ENCODE measurements at regions not wholly inside any gene's neighbourhood (a gene's known extent, or its start where the extent isn't known, plus 50 kb on each side); places are given as distances from the start of the nearest gene placed in this dataset.

- no peak for DNase-seq (ENCODE audit: low spot score in 2 of 2)
- Histone ChIP-seq H3K27ac (peak overlapping the region; percentile 17), H3K27me3 (no peaks in the 10 kb centered on the region), H3K4me1 (peaks cover 26% of the 10 kb centered on the region), H3K9me3 (no peaks in the 10 kb centered on the region), H3K4me3 (no peak overlapping the region), H3K36me3 (no peaks in the 10 kb centered on the region)
- TF ChIP-seq EP300 (IDR thresholded peaks at IDR 0.05), result no peak
- no peak for TF ChIP-seq POLR2A (IDR thresholded peaks at IDR 0.05)
- TF ChIP-seq CTCF (IDR thresholded peaks at IDR 0.05), result no peak
- no peak for TF ChIP-seq POLR2AphosphoS5 (IDR thresholded peaks at IDR 0.05)
- 47% methylated on average over 2 of the region's 2 CpGs for WGBS
These were observed 63.9 kb upstream of the TANK start for GRCh38 chr2:161096336-161096735.

GRCh38 chr2:161097157-161097556 is 63.1 kb upstream of the TANK start:
- no peak for DNase-seq (ENCODE audit: low spot score in 2 of 2)
- H3K9me3 ChIP-seq, result no peaks in the 10 kb centered on the region
- peak overlapping the region; percentile 17 for H3K27ac ChIP-seq
- H3K36me3 ChIP-seq, result no peaks in the 10 kb centered on the region
- peaks cover 27% of the 10 kb centered on the region for H3K4me1 ChIP-seq
- H3K27me3 ChIP-seq, result no peaks in the 10 kb centered on the region
- no peak overlapping the region for H3K4me3 ChIP-seq
- TF ChIP-seq POLR2AphosphoS5 (IDR thresholded peaks at IDR 0.05) (no peak), POLR2A (IDR thresholded peaks at IDR 0.05) (no peak), EP300 (IDR thresholded peaks at IDR 0.05) (no peak), CTCF (IDR thresholded peaks at IDR 0.05) (no peak)
- WGBS, result 91% methylated on average over 2 of the region's 2 CpGs

GRCh38 chr2:161100211-161100895 is 59.9 kb upstream of the TANK start:
- no peaks in the 10 kb centered on the region for H3K27me3 ChIP-seq
- H3K4me3 ChIP-seq, result no peak overlapping the region
- H3K36me3 ChIP-seq, result no peaks in the 10 kb centered on the region
- H3K9me3 ChIP-seq, result no peaks in the 10 kb centered on the region
- 56% methylated on average over 4 of the region's 4 CpGs for WGBS
- no peak overlapping the region for H3K27ac ChIP-seq
- peaks cover 38% of the 10 kb centered on the region for H3K4me1 ChIP-seq
- no peak for DNase-seq (ENCODE audit: low spot score in 2 of 2)
- no peak for TF ChIP-seq POLR2A (IDR thresholded peaks at IDR 0.05)
- TF ChIP-seq POLR2AphosphoS5 (IDR thresholded peaks at IDR 0.05), result no peak
- no peak for TF ChIP-seq CTCF (IDR thresholded peaks at IDR 0.05)
- TF ChIP-seq EP300 (IDR thresholded peaks at IDR 0.05), result no peak

DNA sequence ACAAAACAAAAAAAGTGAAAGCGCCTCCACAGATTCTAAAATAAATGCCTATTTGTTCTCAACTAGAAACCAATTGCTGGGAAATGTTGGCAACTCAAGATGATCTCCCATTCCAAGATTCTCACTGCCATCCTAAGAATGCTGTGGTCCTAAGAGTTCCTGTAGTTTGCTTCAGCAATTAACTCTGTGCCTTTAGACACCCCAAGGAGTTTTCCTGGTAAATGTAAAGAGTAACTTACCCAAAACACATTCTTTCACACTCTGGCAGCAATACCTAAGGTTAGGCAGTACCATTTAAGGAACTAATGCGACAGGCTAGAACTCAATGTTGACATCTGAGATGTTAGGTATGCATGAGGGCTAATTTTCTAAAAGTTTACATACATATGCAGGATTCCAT is 58.8 kb upstream of the TANK start:
- DNase-seq (ENCODE audit: low spot score in 2 of 2), result no peak
- Histone ChIP-seq H3K27me3 (no peaks in the 10 kb centered on the region), H3K9me3 (no peaks in the 10 kb centered on the region), H3K27ac (no peak overlapping the region), H3K4me3 (no peak overlapping the region), H3K36me3 (no peaks in the 10 kb centered on the region), H3K4me1 (peaks cover 32% of the 10 kb centered on the region)
- TF ChIP-seq POLR2AphosphoS5 (IDR thresholded peaks at IDR 0.05) (no peak), CTCF (IDR thresholded peaks at IDR 0.05) (no peak), EP300 (IDR thresholded peaks at IDR 0.05) (no peak), POLR2A (IDR thresholded peaks at IDR 0.05) (no peak)
- WGBS, result 68% methylated on average over 2 of the region's 2 CpGs

DNA sequence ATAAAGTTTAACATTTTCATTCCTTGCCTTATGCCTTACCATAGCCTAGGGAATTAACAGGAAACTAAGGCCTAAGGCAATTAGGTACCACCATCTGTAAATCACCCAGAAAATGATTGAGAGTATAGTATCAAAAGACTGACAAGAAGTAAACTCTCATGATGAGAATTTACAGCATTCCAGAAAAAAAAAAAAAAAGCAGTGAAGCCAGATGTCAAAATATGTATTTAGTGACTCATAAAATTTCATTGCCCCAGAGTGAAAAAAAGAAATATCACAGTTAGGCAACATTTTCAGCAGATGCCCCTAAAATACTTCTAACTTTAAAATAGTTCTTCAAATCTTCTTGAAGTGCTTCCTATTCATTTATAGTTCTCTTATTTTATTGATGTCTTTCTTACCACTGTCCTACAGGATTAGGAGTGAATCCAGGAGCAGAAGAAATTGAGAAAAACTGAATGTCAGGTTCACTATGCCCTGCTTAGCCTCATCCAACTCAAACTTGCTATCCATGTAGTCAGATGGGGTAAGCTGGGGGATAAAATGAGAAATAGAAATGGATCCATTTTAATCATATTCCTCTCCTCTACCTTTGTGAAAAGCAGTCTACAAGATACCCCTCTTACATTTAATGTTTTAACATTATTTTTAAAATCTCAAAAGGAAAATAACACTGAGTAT is 57.3 kb upstream of the TANK start:
- H3K27me3 ChIP-seq, result no peaks in the 10 kb centered on the region
- TF ChIP-seq POLR2A (IDR thresholded peaks at IDR 0.05) (no peak), POLR2AphosphoS5 (IDR thresholded peaks at IDR 0.05) (no peak), CTCF (IDR thresholded peaks at IDR 0.05) (no peak), EP300 (IDR thresholded peaks at IDR 0.05) (no peak)
- no peak for DNase-seq (ENCODE audit: low spot score in 2 of 2)
- H3K36me3 ChIP-seq, result no peaks in the 10 kb centered on the region
- H3K4me3 ChIP-seq, result no peak overlapping the region
- H3K27ac ChIP-seq, result no peak overlapping the region
- no peaks in the 10 kb centered on the region for H3K9me3 ChIP-seq
- H3K4me1 ChIP-seq, result peaks cover 27% of the 10 kb centered on the region
